GM19452 (cell line): ENCODE measurements at regions not wholly inside any gene's neighbourhood (a gene's known extent, or its start where the extent isn't known, plus 50 kb on each side); places are given as distances from the start of the nearest gene placed in this dataset.

Experiments used
- ATAC-seq: cut with Tn5 transposase; IDR thresholded peaks from one replicate; pipeline ENCODE4 v1.9.1; 2021; ENCODE audit not compliant: unreplicated experiment

- no peak for ATAC-seq
Observed at GRCh38 chr20:24863356-24863755, 85.7 kb upstream of the CST7 start.

- ATAC-seq: no peak
Observed at GRCh38 chr20:24866008-24866407, 83.1 kb upstream of the CST7 start.

GRCh38 chr20:24866742-24867141 is 82.3 kb upstream of the CST7 start:
- no peak for ATAC-seq

GRCh38 chr20:24867556-24867955 is 81.5 kb upstream of the CST7 start:
- ATAC-seq: no peak

GRCh38 chr20:24868396-24868927 is 80.6 kb upstream of the CST7 start:
- no peak for ATAC-seq

GRCh38 chr20:24868959-24869358 is 80.1 kb upstream of the CST7 start:
- ATAC-seq: no peak

- no peak for ATAC-seq
Observed at GRCh38 chr20:24870057-24870456, 79.0 kb upstream of the CST7 start.

GRCh38 chr20:24870881-24871280 is 78.2 kb upstream of the CST7 start:
- peak; percentile 48 for ATAC-seq

GRCh38 chr20:24871480-24872213 is 77.4 kb upstream of the CST7 start:
- ATAC-seq: no peak

- ATAC-seq: peak; percentile 53
Observed at GRCh38 chr20:24872291-24873024, 76.6 kb upstream of the CST7 start.

GRCh38 chr20:24873025-24873620 is 75.9 kb upstream of the CST7 start:
- no peak for ATAC-seq

- ATAC-seq: no peak
Observed at GRCh38 chr20:24875078-24875477, 74.0 kb upstream of the CST7 start.

GRCh38 chr20:24877652-24878051 is 71.4 kb upstream of the CST7 start:
- ATAC-seq: peak; percentile 62

GRCh38 chr20:24878657-24879056 is 70.4 kb upstream of the CST7 start:
- ATAC-seq: no peak

GRCh38 chr20:24879875-24880274 is 69.2 kb upstream of the CST7 start:
- no peak for ATAC-seq

GRCh38 chr20:24880356-24880755 is 68.7 kb upstream of the CST7 start:
- ATAC-seq: no peak

- ATAC-seq: no peak
Observed at GRCh38 chr20:24890286-24890685, 58.8 kb upstream of the CST7 start.

- no peak for ATAC-seq
Observed at GRCh38 chr20:24891546-24892393, 57.3 kb upstream of the CST7 start.

- ATAC-seq: no peak
Observed at GRCh38 chr20:24892522-24892921, 56.5 kb upstream of the CST7 start.

GRCh38 chr20:24892931-24893330 is 56.1 kb upstream of the CST7 start:
- ATAC-seq: no peak

GRCh38 chr20:24894488-24894887 is 54.6 kb upstream of the CST7 start:
- no peak for ATAC-seq
